ENCODE measurements at regions not wholly inside any gene's neighbourhood (a gene's known extent, or its start where the extent isn't known, plus 50 kb on each side); places are given as distances from the start of the nearest gene placed in this dataset.

DNA sequence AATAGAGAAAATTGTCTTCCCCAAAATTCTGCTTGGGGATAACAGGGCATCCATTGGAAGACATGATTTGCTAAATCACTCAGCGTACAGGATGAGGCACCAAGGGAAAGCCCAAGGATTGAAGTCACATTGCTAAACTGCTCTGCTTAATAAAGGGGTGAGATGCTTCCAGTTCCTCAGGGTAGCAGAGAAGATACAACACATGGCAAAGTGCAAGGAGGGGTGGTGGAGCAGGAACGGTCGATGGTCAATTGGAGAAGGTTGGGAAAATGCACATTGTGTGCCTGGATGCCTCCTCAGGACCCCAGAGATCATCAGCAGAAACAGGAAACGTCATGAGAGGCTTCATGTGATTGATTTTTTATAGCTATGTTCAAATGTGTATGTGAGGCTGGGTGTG, 116.3 kb upstream of the SOX1 start:
- TF ChIP-seq, protein P1, sequence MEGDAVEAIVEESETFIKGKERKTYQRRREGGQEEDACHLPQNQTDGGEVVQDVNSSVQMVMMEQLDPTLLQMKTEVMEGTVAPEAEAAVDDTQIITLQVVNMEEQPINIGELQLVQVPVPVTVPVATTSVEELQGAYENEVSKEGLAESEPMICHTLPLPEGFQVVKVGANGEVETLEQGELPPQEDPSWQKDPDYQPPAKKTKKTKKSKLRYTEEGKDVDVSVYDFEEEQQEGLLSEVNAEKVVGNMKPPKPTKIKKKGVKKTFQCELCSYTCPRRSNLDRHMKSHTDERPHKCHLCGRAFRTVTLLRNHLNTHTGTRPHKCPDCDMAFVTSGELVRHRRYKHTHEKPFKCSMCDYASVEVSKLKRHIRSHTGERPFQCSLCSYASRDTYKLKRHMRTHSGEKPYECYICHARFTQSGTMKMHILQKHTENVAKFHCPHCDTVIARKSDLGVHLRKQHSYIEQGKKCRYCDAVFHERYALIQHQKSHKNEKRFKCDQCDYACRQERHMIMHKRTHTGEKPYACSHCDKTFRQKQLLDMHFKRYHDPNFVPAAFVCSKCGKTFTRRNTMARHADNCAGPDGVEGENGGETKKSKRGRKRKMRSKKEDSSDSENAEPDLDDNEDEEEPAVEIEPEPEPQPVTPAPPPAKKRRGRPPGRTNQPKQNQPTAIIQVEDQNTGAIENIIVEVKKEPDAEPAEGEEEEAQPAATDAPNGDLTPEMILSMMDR (IDR thresholded peaks at IDR 0.05), result no peak
- H3K4me3 ChIP-seq, result no peak overlapping the region
- no peak for ATAC-seq
- no peaks in the 10 kb centered on the region for H3K4me1 ChIP-seq (ENCODE audit: low read depth)
- no peaks in the 10 kb centered on the region for H3K9me3 ChIP-seq
- no peaks in the 10 kb centered on the region for H3K36me3 ChIP-seq (ENCODE audit: low read depth)
- no peak for DNase-seq
- intact Hi-C loops (cut with DNase I, micrococcal nuclease), result no loop called here

DNA sequence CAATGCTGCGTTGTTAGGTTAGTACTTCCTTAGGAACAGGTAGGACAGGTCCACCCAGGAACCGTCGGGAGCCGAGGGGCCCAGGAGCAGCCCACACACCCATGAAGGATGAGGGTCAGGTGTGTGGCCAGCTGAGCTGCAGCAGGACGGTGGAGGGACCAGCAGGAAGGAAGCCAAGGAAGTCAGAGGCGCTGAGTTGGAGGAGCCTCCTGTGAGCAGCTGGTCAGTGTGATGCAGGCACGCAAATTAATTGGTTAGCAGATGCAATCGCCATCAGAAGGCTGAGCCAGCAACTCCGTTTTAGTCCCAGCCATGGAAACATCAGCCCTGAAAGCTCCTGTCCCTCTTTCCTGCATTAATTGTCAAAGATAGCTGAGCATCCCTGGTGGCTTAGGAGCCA, 114.9 kb upstream of the SOX1 start:
- no peaks in the 10 kb centered on the region for H3K4me1 ChIP-seq (ENCODE audit: low read depth)
- ATAC-seq (no peak), DNase-seq (no peak)
- intact Hi-C loops (cut with DNase I, micrococcal nuclease), result no loop called here
- no peaks in the 10 kb centered on the region for H3K9me3 ChIP-seq
- H3K4me3 ChIP-seq, result no peak overlapping the region
- TF ChIP-seq, protein P1 (IDR thresholded peaks at IDR 0.05), result no peak
- no peaks in the 10 kb centered on the region for H3K36me3 ChIP-seq (ENCODE audit: low read depth)

DNA sequence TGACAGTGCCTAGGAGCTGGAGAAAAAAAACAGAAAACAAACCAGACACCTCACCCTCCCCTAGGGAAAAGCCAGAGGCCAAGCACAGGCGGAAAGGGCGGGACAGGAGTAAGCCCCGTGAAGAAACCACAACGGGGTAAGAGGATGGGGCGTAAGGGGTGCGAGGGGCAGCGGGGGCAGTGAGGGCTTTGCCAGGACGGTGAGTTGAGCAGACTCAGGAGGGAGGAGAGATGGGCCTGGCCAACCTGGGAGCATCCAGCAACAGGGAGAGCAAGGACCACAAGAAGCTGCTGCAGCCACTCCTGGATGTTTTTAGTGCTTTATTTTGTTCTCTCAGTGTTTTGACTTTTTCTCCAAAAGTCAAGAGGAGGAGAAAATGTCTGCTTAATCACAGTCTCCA, 114.1 kb upstream of the SOX1 start:
- Histone ChIP-seq H3K9me3 (no peaks in the 10 kb centered on the region), H3K4me3 (no peak overlapping the region), H3K4me1 (ENCODE audit: low read depth) (no peaks in the 10 kb centered on the region), H3K36me3 (ENCODE audit: low read depth) (no peaks in the 10 kb centered on the region)
- TF ChIP-seq, protein P1 (IDR thresholded peaks at IDR 0.05), result no peak
- intact Hi-C loops (cut with DNase I, micrococcal nuclease), result no loop called here
- ATAC-seq (no peak), DNase-seq (no peak)

DNA sequence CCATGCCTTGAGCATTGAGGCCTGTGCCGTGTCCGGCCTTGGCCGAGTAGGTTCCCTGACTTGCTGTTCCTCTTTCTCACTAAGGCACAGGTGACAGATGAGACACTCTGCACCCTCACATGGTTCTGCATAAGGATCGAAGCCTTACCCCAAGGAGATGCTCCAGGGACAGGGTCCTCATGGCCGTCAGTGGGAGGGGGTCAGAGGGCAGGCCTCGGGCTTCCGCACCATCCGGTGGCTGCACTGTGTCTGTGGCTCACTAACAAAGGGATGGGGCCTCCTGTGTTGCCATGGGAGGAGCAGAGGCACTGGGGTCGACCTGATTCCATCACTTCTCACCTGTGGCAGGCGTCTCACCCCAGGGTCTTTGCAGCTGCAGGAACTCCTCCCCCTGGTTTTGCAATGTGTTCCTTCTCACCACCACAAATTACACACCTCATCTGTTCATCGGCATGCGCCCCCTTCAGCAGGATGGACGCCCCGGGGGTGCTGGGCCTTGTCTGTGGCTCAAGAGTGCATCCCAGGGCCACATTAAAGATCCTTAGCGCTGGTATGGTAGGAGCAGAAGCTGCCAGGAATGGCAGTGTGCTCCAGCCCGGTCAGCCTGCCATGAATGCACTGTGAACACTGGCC, 113.3 kb upstream of the SOX1 start:
- no peak for DNase-seq
- no peak overlapping the region for H3K4me3 ChIP-seq
- ATAC-seq, result no peak
- H3K9me3 ChIP-seq, result no peaks in the 10 kb centered on the region
- intact Hi-C loops (cut with DNase I, micrococcal nuclease), result no loop called here
- TF ChIP-seq, protein P1 (IDR thresholded peaks at IDR 0.05), result no peak
- no peaks in the 10 kb centered on the region for H3K36me3 ChIP-seq (ENCODE audit: low read depth)
- H3K4me1 ChIP-seq (ENCODE audit: low read depth), result no peaks in the 10 kb centered on the region

DNA sequence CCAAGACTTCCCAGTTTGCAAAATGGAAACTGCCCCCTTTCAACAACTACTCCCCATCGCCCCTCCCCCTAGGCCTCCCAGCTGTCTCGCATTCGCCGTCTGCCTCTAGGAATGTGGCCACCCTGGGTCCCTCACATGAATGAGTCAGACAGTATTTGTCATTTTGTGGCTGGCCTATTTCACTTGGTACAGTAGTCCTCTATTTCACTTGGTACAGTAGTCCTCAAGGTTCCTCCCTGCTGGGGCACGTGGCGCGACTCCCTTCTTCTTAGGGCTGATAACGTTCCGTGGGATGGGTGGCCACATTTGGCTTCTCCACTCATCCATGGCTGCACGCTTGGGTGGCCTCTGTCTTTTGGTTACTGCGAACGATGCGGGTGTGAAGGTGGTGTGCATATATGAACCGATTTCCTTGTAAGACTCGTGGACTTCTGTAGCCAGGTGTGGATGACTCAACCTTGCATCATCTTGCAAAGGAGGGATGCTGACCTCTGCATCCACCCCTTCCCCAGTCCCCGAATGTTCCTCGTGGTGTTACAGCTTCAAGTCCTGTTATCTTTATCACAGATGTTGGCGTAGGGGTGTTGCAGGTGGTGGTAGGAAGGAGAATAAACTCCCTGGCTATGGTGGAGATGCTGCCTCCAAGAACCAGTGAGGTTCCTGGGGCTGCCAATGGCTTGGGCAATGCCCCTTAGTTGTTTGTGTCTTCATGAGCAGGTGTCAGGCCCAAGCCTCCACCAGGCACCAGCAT, 112.1 kb upstream of the SOX1 start:
- no peak for DNase-seq
- TF ChIP-seq, protein P1 (IDR thresholded peaks at IDR 0.05), result no peak
- ATAC-seq, result no peak
- no peaks in the 10 kb centered on the region for H3K36me3 ChIP-seq (ENCODE audit: low read depth)
- intact Hi-C loops (cut with DNase I, micrococcal nuclease), result no loop called here
- H3K4me1 ChIP-seq (ENCODE audit: low read depth), result no peaks in the 10 kb centered on the region
- no peaks in the 10 kb centered on the region for H3K9me3 ChIP-seq
- H3K4me3 ChIP-seq, result no peak overlapping the region
